ENCODE measurements at regions not wholly inside any gene's neighbourhood (a gene's known extent, or its start where the extent isn't known, plus 50 kb on each side); places are given as distances from the start of the nearest gene placed in this dataset.
"Not testable (repeated sequence)": the region's sequence is repeated elsewhere in the genome, so short reads cannot be mapped to it uniquely, and the experiment has no call there.

- DNase-seq (ENCODE audit: low read depth in 2 of 2), result no peak
These were observed 120.2 kb downstream of the MRPL39 start for GRCh38 chr21:25487046-25487594.

GRCh38 chr21:25485914-25486313 lies 121.4 kb downstream of the MRPL39 start:
- DNase-seq (ENCODE audit: low read depth in 2 of 2), result no peak

GRCh38 chr21:25467896-25468295 lies 139.4 kb downstream of the MRPL39 start:
- no peak for DNase-seq (ENCODE audit: low read depth in 2 of 2)

GRCh38 chr21:25467071-25467470 lies 140.2 kb downstream of the MRPL39 start:
- not testable (repeated sequence) for DNase-seq (ENCODE audit: low read depth in 2 of 2)

GRCh38 chr21:25466470-25466869 lies 140.8 kb downstream of the MRPL39 start:
- no peak for DNase-seq (ENCODE audit: low read depth in 2 of 2)

- no peak for DNase-seq (ENCODE audit: low read depth in 2 of 2)
These were observed 142.0 kb downstream of the MRPL39 start for GRCh38 chr21:25465263-25465662.

- DNase-seq (ENCODE audit: low read depth in 2 of 2), result no peak
These were observed 143.0 kb downstream of the MRPL39 start for GRCh38 chr21:25464275-25464674.

- no peak for DNase-seq (ENCODE audit: low read depth in 2 of 2)
These were observed 144.7 kb downstream of the MRPL39 start for GRCh38 chr21:25462517-25462971.

- no peak for DNase-seq (ENCODE audit: low read depth in 2 of 2)
These were observed 145.6 kb downstream of the MRPL39 start for GRCh38 chr21:25461725-25462124.

- no peak for DNase-seq (ENCODE audit: low read depth in 2 of 2)
These were observed 147.3 kb downstream of the MRPL39 start for GRCh38 chr21:25459993-25460392.

- DNase-seq (ENCODE audit: low read depth in 2 of 2), result no peak
These were observed 147.9 kb downstream of the MRPL39 start for GRCh38 chr21:25459365-25459764.

- no peak for DNase-seq (ENCODE audit: low read depth in 2 of 2)
These were observed 148.8 kb downstream of the MRPL39 start for GRCh38 chr21:25458484-25458883.

- DNase-seq (ENCODE audit: low read depth in 2 of 2), result no peak
These were observed 149.3 kb downstream of the MRPL39 start for GRCh38 chr21:25457946-25458345.

GRCh38 chr21:25457411-25457810 lies 149.9 kb downstream of the MRPL39 start:
- DNase-seq (ENCODE audit: low read depth in 2 of 2), result no peak

GRCh38 chr21:25456672-25457071 lies 150.6 kb downstream of the MRPL39 start:
- peak; percentile 8 to 10 for DNase-seq (ENCODE audit: low read depth in 2 of 2)

- DNase-seq (ENCODE audit: low read depth in 2 of 2), result no peak
These were observed 153.8 kb downstream of the MRPL39 start for GRCh38 chr21:25453524-25453923.

- no peak for DNase-seq (ENCODE audit: low read depth in 2 of 2)
These were observed 157.3 kb downstream of the MRPL39 start for GRCh38 chr21:25449950-25450349.

- DNase-seq (ENCODE audit: low read depth in 2 of 2), result no peak
These were observed 165.4 kb downstream of the MRPL39 start for GRCh38 chr21:25441835-25442234.

GRCh38 chr21:25437465-25437864 lies 169.8 kb downstream of the MRPL39 start:
- DNase-seq (ENCODE audit: low read depth in 2 of 2), result not testable (repeated sequence)

GRCh38 chr21:25428537-25428936 lies 178.7 kb downstream of the MRPL39 start:
- DNase-seq (ENCODE audit: low read depth in 2 of 2), result no peak

GRCh38 chr21:25427828-25428227 lies 179.5 kb downstream of the MRPL39 start:
- DNase-seq (ENCODE audit: low read depth in 2 of 2), result no peak

- DNase-seq (ENCODE audit: low read depth in 2 of 2), result no peak
These were observed 180.7 kb downstream of the MRPL39 start for GRCh38 chr21:25426580-25426979.

GRCh38 chr21:25425156-25425555 lies 182.1 kb downstream of the MRPL39 start:
- no peak for DNase-seq (ENCODE audit: low read depth in 2 of 2)

- no peak for DNase-seq (ENCODE audit: low read depth in 2 of 2)
These were observed 182.6 kb downstream of the MRPL39 start for GRCh38 chr21:25424634-25425033.
